Thyroid gland (tissue), 4 donors: ENCODE measurements at regions not wholly inside any gene's neighbourhood (a gene's known extent, or its start where the extent isn't known, plus 50 kb on each side); places are given as distances from the start of the nearest gene placed in this dataset.

Experiments
- CTCF ChIP-seq, 6 experiments: fragments of 200-600 bp in 3 of 6; fragments of 450-650 bp in 3 of 6; sonication (generic) in 3 of 6; IDR thresholded peaks; one replicate each; pipeline ENCODE4 v1.5.1; 2016 to 2019; ENCODE audit warnings: antibody characterized with exemption in 6 of 6, mild to moderate bottlenecking in 2 of 6, inconsistent platforms in 1 of 6, moderate library complexity in 1 of 6
- POLR2A ChIP-seq, 2 donors: fragments of 450-650 bp; IDR thresholded peaks; one replicate each; pipeline ENCODE4 v1.6.1; 2017; ENCODE audit warnings: antibody characterized with exemption in 2 of 2, mild to moderate bottlenecking in 2 of 2, moderate library complexity in 1 of 2

GRCh38 chr7:35516498-35516897 lies 178.4 kb downstream of the HERPUD2 start:
- TF ChIP-seq CTCF (IDR thresholded peaks at IDR 0.05): no peak
- no peak for TF ChIP-seq POLR2A (IDR thresholded peaks at IDR 0.05)
